ENCODE measurements at regions not wholly inside any gene's neighbourhood (a gene's known extent, or its start where the extent isn't known, plus 50 kb on each side); places are given as distances from the start of the nearest gene placed in this dataset.
"Not testable (repeated sequence)": the region's sequence is repeated elsewhere in the genome, so short reads cannot be mapped to it uniquely, and the experiment has no call there.

DNA sequence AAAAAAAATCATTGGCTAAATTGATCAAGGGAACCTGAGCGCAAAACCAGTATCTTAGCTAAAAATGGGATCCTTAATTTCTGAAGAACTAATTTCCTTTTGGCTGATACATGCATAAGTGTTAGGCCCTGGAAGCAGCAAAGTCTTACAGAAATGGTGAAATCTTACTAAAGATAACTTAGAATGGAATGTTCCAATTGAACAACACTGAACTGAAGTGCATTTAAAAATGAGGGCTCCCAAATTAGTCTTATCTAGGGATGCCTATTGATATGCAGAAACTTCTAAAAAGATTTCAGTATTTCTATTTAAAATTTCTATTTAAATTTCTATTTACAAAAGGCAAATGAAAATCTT is 120.7 kb upstream of the BANK1 start:
- DNase-seq, result no peak

- DNase-seq, result no peak
These were observed 121.2 kb upstream of the BANK1 start for GRCh38 chr4:101669138-101669831.

DNA sequence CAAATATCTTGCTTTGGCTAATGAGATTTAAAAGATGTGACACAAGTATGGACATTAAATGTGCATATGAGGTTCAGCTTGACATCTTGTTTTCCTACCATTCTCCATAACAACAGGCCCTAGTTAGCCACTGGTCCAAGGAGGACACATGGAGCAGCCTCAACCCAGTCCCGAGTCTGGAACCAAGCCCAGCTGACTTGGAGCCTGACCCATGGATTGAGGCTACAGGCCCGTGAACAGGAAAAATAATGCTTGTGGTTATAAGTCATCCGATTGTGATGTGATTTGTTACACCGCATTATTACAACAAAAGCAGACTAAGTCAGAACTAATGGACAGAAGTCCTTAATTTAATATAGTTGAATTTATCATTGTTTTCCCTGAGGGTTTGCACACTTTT is 123.2 kb upstream of the BANK1 start:
- no peak for DNase-seq

DNA sequence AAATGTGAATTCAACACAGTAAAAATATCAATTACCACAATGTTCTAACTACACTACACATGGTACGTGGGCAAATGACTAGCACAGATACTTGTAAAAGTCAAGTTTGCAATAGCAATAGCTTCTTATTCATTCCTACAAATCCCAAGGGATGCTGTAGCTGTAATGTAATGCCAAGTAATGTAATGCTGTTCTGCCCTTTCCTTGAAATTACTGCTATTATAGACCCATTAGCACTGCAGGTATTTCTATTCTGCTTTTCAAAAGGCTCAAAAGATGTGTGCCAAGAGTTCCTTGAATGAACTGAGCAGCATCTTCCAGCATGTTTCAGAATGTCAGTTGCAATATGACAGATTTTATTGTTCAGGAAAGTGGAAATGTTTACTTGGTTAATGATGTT is 129.9 kb upstream of the BANK1 start:
- DNase-seq, result no peak

GRCh38 chr4:101655857-101656256 is 134.7 kb upstream of the BANK1 start:
- DNase-seq, result no peak

- DNase-seq, result no peak
These were observed 135.5 kb upstream of the BANK1 start for GRCh38 chr4:101655005-101655404.

DNA sequence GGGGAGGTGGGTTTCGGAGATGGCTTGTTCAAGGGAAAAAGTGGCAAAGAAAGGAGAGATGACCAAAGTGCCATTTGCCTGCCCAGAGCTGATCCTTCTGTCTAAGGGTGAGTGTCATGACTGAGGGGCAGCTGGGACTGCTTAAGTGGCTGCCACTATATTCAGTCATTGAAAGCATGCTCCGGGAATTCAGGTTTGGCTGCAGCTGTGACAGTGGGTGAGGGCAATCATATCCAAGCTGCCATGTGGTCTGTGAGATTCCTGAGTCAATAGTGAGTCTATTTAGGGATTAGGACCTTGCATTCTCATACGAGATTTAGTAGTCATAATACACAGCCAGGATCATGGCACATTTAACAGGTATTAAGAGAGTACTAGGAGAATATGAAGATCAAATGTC is 138.8 kb upstream of the BANK1 start:
- DNase-seq, result no peak

GRCh38 chr4:101649790-101650515 is 140.6 kb upstream of the BANK1 start:
- DNase-seq, result peak; percentile 47

GRCh38 chr4:101647710-101648034 is 142.9 kb upstream of the BANK1 start:
- no peak for DNase-seq

- no peak for DNase-seq
These were observed 146.0 kb upstream of the BANK1 start for GRCh38 chr4:101644516-101644915.

DNA sequence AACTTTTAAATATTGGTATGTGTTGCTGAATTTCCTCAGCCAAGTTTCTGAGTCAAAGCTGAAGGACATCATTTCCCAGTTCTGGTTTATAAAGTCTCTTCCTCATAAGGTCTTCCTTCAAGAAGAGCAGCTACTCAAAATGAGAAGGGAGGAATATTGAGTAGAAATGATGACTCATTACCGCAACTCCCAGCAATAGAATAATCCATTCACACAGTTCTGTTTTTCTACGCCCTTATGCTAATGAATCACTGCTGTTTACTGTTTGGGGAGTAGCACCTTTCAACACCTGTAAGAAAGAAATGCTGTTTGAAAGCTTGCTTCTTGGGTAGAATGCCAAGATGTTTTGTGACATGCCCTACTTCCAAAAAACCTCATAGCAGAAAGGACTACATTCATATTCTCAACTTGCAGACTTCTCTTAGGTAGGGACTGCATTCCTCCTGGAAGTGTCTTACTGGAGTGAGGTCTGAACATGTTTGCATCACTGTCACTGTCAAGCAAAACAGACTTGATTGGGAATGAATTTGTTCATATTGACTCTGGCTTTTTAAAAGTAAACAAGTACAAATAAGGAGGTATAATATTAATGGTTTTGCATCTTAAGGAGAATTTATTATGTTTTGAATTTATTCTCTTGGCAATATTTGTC is 147.2 kb upstream of the BANK1 start:
- DNase-seq, result no peak

DNA sequence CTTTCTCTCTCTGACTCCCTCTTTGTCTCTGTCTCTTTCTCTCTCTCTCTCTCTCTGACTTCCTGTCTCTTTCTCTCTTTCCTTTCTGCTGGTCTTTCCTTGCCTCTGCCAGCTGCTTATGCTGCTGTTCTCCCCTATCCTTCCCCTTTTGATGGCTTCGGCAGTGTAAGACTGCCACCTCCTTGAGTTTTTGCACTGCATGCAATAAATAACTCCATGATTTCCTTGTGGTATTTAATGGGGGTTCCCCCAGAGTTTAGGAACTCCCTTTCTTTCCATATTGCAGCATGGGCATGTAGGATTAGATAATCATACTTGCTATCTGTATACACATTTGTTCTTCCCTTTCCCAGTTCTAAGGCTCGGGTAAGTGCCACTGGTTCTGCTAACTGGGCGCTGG is 157.8 kb upstream of the BANK1 start:
- not testable (repeated sequence) for DNase-seq

DNA sequence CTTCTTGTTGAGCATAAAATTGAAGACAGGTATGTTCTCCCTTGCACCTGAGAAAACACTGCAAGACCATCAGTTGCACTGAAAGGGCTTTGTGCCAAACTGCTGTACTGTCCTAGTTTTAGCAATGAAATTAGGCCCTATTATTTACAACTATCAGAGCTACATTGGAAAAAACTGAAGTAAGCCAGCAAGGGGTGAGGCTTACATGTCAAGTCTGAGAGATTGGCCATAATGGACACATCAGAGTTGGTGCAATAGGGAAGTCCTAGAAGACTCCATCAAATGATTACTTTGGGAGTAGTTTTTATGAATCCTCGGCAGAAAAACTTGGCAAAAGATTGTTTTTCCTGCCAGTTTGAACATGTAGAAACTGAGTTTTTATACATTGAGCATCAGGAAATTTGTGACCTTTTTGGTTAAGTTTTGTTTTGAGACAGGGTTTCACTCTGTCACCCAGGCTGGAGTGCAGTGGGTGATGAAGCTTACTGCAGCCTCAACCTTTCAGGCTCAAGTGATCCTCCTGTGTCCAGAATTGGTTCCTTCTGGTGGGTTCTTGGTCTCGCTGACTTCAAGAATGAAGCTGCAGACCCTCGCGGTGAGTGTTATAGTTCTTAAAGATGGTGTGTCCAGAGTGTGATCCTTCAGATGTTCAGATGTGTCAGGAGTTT is 160.1 kb upstream of the BANK1 start:
- DNase-seq, result no peak

- no peak for DNase-seq
These were observed 169.4 kb upstream of the BANK1 start for GRCh38 chr4:101621120-101621519.

GRCh38 chr4:101615652-101616051 is 174.9 kb upstream of the BANK1 start:
- no peak for DNase-seq

- not testable (repeated sequence) for DNase-seq
These were observed 183.5 kb upstream of the BANK1 start for GRCh38 chr4:101606989-101607388.

DNA sequence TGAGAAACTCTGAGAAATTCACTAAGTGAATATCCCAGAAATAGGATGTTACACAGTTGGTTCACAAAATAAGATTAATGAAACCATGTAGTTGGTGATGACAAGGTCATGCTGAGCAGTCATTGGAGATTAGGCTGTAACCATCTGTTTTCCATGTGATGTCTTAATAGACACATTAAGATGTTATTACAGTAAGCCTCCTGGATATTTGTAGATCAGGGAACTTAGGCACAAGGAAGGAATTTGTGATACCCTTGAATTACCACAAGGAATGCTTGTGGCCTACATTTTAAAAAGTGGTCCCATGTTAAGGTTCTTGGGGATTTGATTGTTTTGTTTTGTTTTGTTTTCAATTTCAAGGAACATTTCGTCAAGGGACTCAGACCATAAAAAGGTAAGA is 185.6 kb upstream of the BANK1 start:
- no peak for DNase-seq

DNA sequence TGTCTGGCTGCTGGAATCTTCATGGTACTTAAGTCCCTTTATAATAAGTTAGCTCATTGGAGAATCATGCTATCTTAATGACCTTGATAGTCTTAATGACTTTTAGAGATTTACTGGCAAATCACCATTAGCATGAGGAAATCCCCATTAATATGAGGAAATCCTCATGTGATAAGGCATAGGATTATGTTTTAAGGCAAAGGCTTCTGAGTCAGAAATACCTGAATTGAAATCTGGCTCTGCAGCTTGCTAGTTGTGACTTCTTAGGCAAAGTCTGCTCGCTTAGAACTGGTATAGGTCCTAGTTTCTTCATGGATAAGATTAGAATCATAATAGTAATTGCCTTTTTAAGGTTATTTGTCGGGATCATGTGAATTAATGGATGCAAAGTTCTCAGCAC is 190.2 kb upstream of the BANK1 start:
- DNase-seq, result no peak

DNA sequence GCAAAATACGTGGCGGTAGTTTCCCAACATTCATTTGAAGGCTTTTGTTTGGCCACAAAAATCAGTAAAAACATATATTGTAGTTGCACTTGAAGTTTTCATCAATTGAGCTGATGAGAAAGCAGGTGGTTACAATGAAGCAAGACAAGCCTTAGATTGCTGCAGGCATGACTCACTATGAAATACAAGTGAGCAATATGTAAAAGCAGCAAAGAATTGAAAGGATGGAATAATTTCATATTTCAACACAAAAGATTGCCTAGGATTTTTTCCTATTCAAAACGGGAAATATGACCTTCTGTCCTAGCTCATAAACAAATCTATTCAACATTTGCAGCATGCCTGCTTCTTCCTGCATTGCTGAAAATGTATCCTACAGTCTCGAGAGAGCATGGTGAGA is 190.9 kb upstream of the BANK1 start:
- DNase-seq, result peak; percentile 47

- no peak for DNase-seq
These were observed 193.6 kb upstream of the BANK1 start for GRCh38 chr4:101596781-101597552.

DNA sequence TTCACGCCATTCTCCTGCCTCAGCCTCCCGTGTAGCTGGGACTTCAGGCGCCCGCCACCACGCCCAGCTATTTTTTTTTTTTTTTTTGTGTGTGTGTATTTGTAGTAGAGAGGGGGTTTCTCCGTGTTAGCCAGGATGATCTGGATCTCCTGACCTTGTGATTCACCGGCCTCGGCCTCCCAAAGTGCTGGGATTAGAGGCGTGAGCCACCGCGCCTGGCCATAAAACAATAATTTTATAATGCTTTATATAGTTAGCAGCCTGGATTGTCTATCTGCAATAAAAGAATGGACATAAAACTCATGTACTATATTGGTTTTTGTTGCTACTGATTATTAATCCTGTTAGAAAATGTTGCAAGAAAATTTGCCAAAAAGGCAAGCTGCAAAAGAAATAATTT is 195.9 kb upstream of the BANK1 start:
- no peak for DNase-seq

DNA sequence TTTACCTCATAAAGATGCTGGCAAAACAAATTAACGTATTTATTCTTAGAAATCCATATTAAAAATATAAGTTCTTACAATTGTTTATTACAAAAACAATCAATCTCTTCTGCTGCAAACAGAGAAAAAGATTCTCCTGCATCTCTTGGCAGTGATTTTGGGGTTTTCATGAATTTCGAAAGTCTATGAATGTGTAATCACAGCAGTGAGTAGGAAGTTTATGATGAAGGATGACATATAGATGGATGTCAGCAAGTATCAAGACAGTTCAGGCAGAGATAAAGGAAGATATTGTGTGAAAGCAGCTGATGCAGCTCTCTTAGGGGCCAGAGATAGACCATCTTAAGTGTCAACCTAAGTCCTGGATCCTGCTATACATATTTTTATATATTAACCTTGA is 196.9 kb upstream of the BANK1 start:
- peak; percentile 53 for DNase-seq

DNA sequence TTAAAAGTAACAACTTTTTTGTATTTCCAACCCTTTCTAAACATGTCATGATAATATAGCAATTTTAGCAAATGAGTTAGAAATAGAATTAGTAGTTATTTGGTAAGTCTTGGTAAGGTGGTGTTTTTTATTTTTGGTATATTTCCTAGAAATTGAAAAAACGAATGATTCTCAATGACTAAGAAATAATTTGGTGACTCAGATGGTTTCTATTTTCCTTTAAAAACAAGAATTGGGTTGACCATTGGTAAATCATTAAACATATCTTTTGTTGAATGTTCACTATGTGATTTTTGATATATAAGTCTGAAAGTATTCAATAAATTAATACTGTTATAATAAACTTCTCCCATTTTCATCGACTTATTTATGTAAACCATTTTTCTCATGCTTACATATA is 206.2 kb upstream of the BANK1 start:
- no peak for DNase-seq
